Karpas-422 (cell line): ENCODE measurements at regions not wholly inside any gene's neighbourhood (a gene's known extent, or its start where the extent isn't known, plus 50 kb on each side); places are given as distances from the start of the nearest gene placed in this dataset.
"Not testable (repeated sequence)": the region's sequence is repeated elsewhere in the genome, so short reads cannot be mapped to it uniquely, and the experiment has no call there.

Experiments
- DNase-seq: peaks from one replicate; pipeline ENCODE4 v3.0.0-alpha.2; 2015
- H2AFZ ChIP-seq: fragments of 200-600 bp; sonication (generic); 2 replicates; pipeline ENCODE4 v1.6.1; 2014; ENCODE audit warnings: antibody characterized with exemption, low read length, mixed read lengths
- H3K27ac ChIP-seq: fragments of 200-600 bp; sonication (generic); 2 replicates; pipeline ENCODE4 v1.5.1; 2014; ENCODE audit warnings: mild to moderate bottlenecking, low read length, moderate library complexity
- H3K27me3 ChIP-seq: fragments of 200-600 bp; sonication (generic); 2 replicates; pipeline ENCODE4 v1.6.1; 2014; ENCODE audit warnings: low read length, mixed read lengths
- H3K36me3 ChIP-seq: fragments of 200-600 bp; sonication (generic); 2 replicates; pipeline ENCODE4 v1.6.1; 2014; ENCODE audit warnings: low read length, mixed read lengths; ENCODE audit not compliant: insufficient read depth
- H3K4me1 ChIP-seq: fragments of 200-600 bp; sonication (generic); 2 replicates; pipeline ENCODE4 v1.6.1; 2014; ENCODE audit warnings: mild to moderate bottlenecking, low read length, mixed read lengths
- H3K4me2 ChIP-seq: fragments of 200-600 bp; sonication (generic); 2 replicates; pipeline ENCODE4 v1.6.1; 2014; ENCODE audit warnings: low read length, low read depth, mild to moderate bottlenecking; ENCODE audit not compliant: poor library complexity, severe bottlenecking
- H3K4me3 ChIP-seq: fragments of 200-600 bp; sonication (generic); 2 replicates; pipeline ENCODE4 v1.5.1; 2014; ENCODE audit warnings: mild to moderate bottlenecking, antibody characterized with exemption, low read length, mixed read lengths
- H3K79me2 ChIP-seq: fragments of 200-600 bp; sonication (generic); 2 replicates; pipeline ENCODE4 v1.6.1; 2014; ENCODE audit warnings: mild to moderate bottlenecking, low read length, mixed read lengths
- H3K9ac ChIP-seq: fragments of 200-600 bp; sonication (generic); 2 replicates; pipeline ENCODE4 v1.6.0; 2014; ENCODE audit warnings: low read length
- H3K9me2 ChIP-seq: fragments of 200-600 bp; sonication (generic), shearing (Covaris generic); replicated peaks from 2 replicates; pipeline ENCODE4 v1.6.0; 2014; ENCODE audit warnings: mild to moderate bottlenecking, low read length, moderate library complexity; ENCODE audit not compliant: insufficient read depth
- H3K9me3 ChIP-seq: fragments of 300-700, 200-600 bp; sonication (generic); 2 replicates; pipeline ENCODE4 v1.6.1; 2014; ENCODE audit warnings: low read length, mixed read lengths
- H4K20me1 ChIP-seq: fragments of 200-600 bp; sonication (generic); 2 replicates; pipeline ENCODE4 v1.6.1; 2014; ENCODE audit warnings: mild to moderate bottlenecking, antibody characterized with exemption, low read length, low read depth; ENCODE audit not compliant: insufficient read depth

GRCh38 chr15:24240580-24240979, 435.0 kb upstream of the NPAP1 start:
- not testable (repeated sequence) for H2AFZ ChIP-seq, H3K9me3 ChIP-seq, H3K9me2 ChIP-seq, H3K79me2 ChIP-seq, H3K27ac ChIP-seq, H4K20me1 ChIP-seq, H3K9ac ChIP-seq, H3K36me3 ChIP-seq, H3K27me3 ChIP-seq, H3K4me1 ChIP-seq, H3K4me3 ChIP-seq, DNase-seq, H3K4me2 ChIP-seq

- H3K36me3 ChIP-seq, H3K79me2 ChIP-seq, H3K4me2 ChIP-seq, H3K9me2 ChIP-seq, H4K20me1 ChIP-seq, H3K4me3 ChIP-seq, H3K4me1 ChIP-seq, H3K27ac ChIP-seq, H3K9ac ChIP-seq, H2AFZ ChIP-seq, DNase-seq, H3K9me3 ChIP-seq, H3K27me3 ChIP-seq: not testable (repeated sequence)
These were observed 416.5 kb upstream of the NPAP1 start for GRCh38 chr15:24259106-24259505.

DNA sequence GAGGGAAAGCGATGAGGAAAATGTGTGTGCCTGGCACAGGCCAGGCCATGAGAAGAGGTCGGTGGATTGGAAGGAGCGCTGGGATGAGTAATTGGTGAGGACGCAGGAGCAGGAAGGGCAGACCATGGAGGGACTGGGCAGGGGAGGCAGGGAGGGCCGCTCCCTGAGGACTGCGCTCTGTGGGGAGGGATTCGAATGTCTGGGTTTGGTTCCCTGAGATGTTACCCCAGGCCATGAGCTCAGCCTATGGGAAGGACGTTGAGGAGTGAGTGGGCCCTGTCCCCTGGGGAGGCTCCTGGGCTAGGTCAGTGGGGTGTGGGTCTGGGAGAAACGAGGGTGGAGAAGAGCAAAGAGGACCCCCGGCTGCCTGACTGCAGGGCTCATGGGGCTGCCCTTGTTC, 415.2 kb upstream of the NPAP1 start:
- H3K9me2 ChIP-seq, H3K4me3 ChIP-seq, DNase-seq, H4K20me1 ChIP-seq, H2AFZ ChIP-seq, H3K9ac ChIP-seq, H3K36me3 ChIP-seq, H3K9me3 ChIP-seq, H3K27ac ChIP-seq, H3K4me2 ChIP-seq, H3K79me2 ChIP-seq, H3K27me3 ChIP-seq, H3K4me1 ChIP-seq: not testable (repeated sequence)

DNA sequence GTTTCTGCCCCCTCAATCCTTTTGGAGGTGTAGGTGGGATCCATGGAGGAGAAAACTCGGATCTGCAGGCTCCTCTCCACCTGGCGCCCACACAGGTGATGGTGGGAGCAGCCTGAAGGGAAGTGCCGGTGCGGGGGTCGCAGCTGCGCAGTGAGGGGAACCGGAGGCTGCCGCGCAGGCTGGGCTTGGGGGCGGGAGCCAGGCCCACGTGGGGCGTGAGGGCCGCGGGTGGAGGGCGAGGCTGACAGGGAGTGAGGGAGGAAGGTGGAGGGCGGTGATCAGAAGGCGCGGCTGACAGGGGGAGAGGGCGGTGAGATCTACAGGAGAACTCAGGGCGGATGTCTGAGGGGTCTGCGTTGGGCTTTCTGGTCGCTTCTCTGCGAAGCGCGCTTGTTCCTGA, 414.7 kb upstream of the NPAP1 start:
- not testable (repeated sequence) for H4K20me1 ChIP-seq, H3K4me1 ChIP-seq, H3K9ac ChIP-seq, H3K79me2 ChIP-seq, H3K9me3 ChIP-seq, H2AFZ ChIP-seq, H3K4me3 ChIP-seq, H3K27me3 ChIP-seq, H3K9me2 ChIP-seq, H3K36me3 ChIP-seq, DNase-seq, H3K27ac ChIP-seq, H3K4me2 ChIP-seq

DNA sequence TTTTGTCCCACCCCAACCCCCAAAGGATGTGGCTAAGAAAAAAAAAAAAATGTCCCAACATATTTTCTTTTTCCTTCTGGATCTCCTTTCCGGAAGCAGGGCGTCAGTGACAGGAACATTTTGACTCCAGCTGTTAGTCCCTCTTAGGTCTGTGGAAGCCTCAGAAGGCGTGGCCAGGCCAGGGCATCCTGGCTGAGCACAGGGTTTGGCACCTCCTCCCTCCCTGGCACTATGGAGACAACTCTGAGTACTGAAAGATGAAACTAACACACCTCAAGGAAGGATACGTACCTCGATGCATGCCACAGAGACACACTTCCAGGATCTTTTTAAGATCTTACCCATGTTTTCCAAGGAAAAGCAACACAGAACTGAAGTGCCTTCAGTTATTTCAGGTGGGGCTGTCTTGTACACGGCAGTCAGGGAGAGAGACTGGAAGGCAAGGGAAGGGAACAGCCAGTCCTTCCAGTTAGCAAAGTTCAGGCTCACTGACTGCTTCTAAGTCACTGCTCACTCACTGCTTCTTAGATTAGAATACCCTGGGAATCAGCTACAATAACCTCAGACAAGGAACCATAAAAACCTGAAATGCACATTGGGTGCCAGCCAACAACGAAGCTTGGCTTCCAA, 406.9 kb upstream of the NPAP1 start:
- H3K4me2 ChIP-seq, H3K27ac ChIP-seq, H2AFZ ChIP-seq, H3K9me2 ChIP-seq, H3K36me3 ChIP-seq, H3K9me3 ChIP-seq, H3K9ac ChIP-seq, H3K4me3 ChIP-seq, H3K27me3 ChIP-seq, H3K79me2 ChIP-seq, DNase-seq, H3K4me1 ChIP-seq, H4K20me1 ChIP-seq: not testable (repeated sequence)

DNA sequence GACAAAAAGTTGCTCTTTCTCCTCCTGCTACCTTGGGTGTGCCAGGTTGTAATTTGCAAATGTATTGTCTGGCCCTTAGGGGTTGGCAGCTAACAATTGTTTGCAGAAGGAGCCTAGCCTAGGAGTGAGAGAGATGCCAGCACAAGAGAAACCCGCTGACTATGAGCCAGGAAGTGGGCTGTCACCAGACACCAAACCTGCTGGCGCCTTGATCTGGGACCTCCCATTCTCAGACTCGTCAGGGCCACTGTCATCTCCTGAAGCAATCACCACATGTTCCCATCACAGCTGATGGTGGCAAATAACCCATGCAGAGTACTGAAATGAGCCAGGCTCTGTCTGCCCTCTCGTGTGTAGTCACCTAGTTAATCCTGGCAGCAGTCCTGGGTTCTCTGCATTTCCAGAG, 406.4 kb upstream of the NPAP1 start:
- Histone ChIP-seq H4K20me1 (no peaks in the 10 kb centered on the region), H3K9ac (no peak overlapping the region), H3K36me3 (no peaks in the 10 kb centered on the region), H2AFZ (no peak overlapping the region), H3K4me2 (no peak overlapping the region), H3K9me2 (no peaks in the 10 kb centered on the region), H3K4me3 (no peak overlapping the region), H3K27ac (no peak overlapping the region), H3K27me3 (no peaks in the 10 kb centered on the region), H3K79me2 (no peaks in the 10 kb centered on the region), H3K4me1 (no peaks in the 10 kb centered on the region), H3K9me3 (no peaks in the 10 kb centered on the region; the same call in 1 of the 2 replicates)
- no peak for DNase-seq

GRCh38 chr15:24269923-24270322, 405.7 kb upstream of the NPAP1 start:
- Histone ChIP-seq H4K20me1 (no peaks in the 10 kb centered on the region), H3K36me3 (no peaks in the 10 kb centered on the region), H3K27ac (no peak overlapping the region), H3K27me3 (no peaks in the 10 kb centered on the region), H3K79me2 (no peaks in the 10 kb centered on the region), H3K9me2 (no peaks in the 10 kb centered on the region), H3K9ac (no peak overlapping the region), H2AFZ (no peak overlapping the region), H3K4me3 (no peak overlapping the region), H3K4me2 (no peak overlapping the region), H3K4me1 (no peaks in the 10 kb centered on the region), H3K9me3 (peaks cover 4% of the 10 kb centered on the region)
- DNase-seq: no peak

GRCh38 chr15:24271496-24272244, 403.9 kb upstream of the NPAP1 start:
- not testable (repeated sequence) for H3K79me2 ChIP-seq, H3K9me2 ChIP-seq, H3K4me2 ChIP-seq, DNase-seq, H3K27me3 ChIP-seq, H2AFZ ChIP-seq, H3K9ac ChIP-seq, H3K36me3 ChIP-seq, H3K27ac ChIP-seq, H4K20me1 ChIP-seq, H3K4me1 ChIP-seq, H3K9me3 ChIP-seq, H3K4me3 ChIP-seq
